Smooth muscle cell (in vitro differentiated cells): ENCODE measurements at regions not wholly inside any gene's neighbourhood (a gene's known extent, or its start where the extent isn't known, plus 50 kb on each side); places are given as distances from the start of the nearest gene placed in this dataset.

Experiments
- DNase-seq: peaks from one replicate; lab custom pipeline; 2025; ENCODE audit not compliant: unreplicated experiment; lab: John Stamatoyannopoulos, UW
- H2AFZ ChIP-seq: fragments of 200-600 bp; sonication (generic); 2 replicates; pipeline ENCODE4 v1.6.0; 2016; ENCODE audit warnings: antibody characterized with exemption, low read depth, mild to moderate bottlenecking
- H3F3A ChIP-seq: fragments of 200-600 bp; sonication (generic); 2 replicates; pipeline ENCODE4 v1.6.0; 2017; ENCODE audit warnings: antibody characterized with exemption, low read depth
- H3K27ac ChIP-seq: fragments of 200-600 bp; sonication (generic); 2 replicates; pipeline ENCODE4 v1.5.1; 2016; ENCODE audit warnings: low read depth, mild to moderate bottlenecking
- H3K27me3 ChIP-seq: fragments of 200-600 bp; sonication (generic); 2 replicates; pipeline ENCODE4 v1.6.1; 2016; ENCODE audit warnings: low read depth, mild to moderate bottlenecking
- H3K36me3 ChIP-seq: fragments of 200-600 bp; sonication (generic); 2 replicates; pipeline ENCODE4 v1.5.1; 2016; ENCODE audit warnings: low read depth
- H3K4me1 ChIP-seq: fragments of 200-600 bp; sonication (generic); 2 replicates; pipeline ENCODE4 v1.5.1; 2016; ENCODE audit warnings: low read depth
- H3K4me2 ChIP-seq: fragments of 200-600 bp; sonication (generic); 2 replicates; pipeline ENCODE4 v1.6.0; 2016; ENCODE audit warnings: mild to moderate bottlenecking
- H3K4me3 ChIP-seq: fragments of 200-600 bp; sonication (generic); 2 replicates; pipeline ENCODE4 v1.5.1; 2016; ENCODE audit warnings: mild to moderate bottlenecking
- H3K79me2 ChIP-seq: fragments of 200-600 bp; sonication (generic); 2 replicates; pipeline ENCODE4 v1.6.0; 2016; ENCODE audit warnings: low read depth, mild to moderate bottlenecking
- H3K9ac ChIP-seq: fragments of 200-600 bp; sonication (generic); 2 replicates; pipeline ENCODE4 v1.6.0; 2016; ENCODE audit warnings: low read depth
- H3K9me3 ChIP-seq: fragments of 200-600 bp; sonication (generic); replicated peaks from 2 replicates; pipeline ENCODE4 v1.5.1; 2016; ENCODE audit warnings: low read depth
- H4K20me1 ChIP-seq: fragments of 200-600 bp; sonication (generic); 2 replicates; pipeline ENCODE4 v1.6.0; 2016; ENCODE audit warnings: low read depth
- CTCF ChIP-seq: fragments of 200-600 bp; sonication (generic); IDR thresholded peaks from 2 replicates; pipeline ENCODE4 v1.5.1; 2017; ENCODE audit warnings: borderline replicate concordance, mild to moderate bottlenecking, antibody characterized with exemption; ENCODE audit not compliant: insufficient read depth, poor library complexity, severe bottlenecking
- WGBS: methylation state at CpG from one replicate; pipeline ENCODE4 v1.1.7; 2016; ENCODE audit warnings: low lambda C conversion rate; 5-methylcytosine and 5-hydroxymethylcytosine counted together

- H3K4me2 ChIP-seq: no peak overlapping the region
Measured at GRCh38 chr18:75790111-75790510, 362.6 kb upstream of the SMIM21 start.

GRCh38 chr18:75785834-75786233, 358.3 kb upstream of the SMIM21 start:
- no peak overlapping the region for H2AFZ ChIP-seq
- H3K79me2 ChIP-seq: no peaks in the 10 kb centered on the region
- no peaks in the 10 kb centered on the region for H3K36me3 ChIP-seq
- no peak for TF ChIP-seq CTCF
- no peaks in the 10 kb centered on the region for H3K9me3 ChIP-seq
- DNase-seq: no peak
- H4K20me1 ChIP-seq: no peaks in the 10 kb centered on the region
- WGBS: 83% methylated on average over 3 of the region's 3 CpGs
- H3K4me3 ChIP-seq: no peak overlapping the region
- no peak overlapping the region for H3K27ac ChIP-seq
- H3K4me1 ChIP-seq: no peaks in the 10 kb centered on the region
- no peaks in the 10 kb centered on the region for H3K27me3 ChIP-seq
- no peak overlapping the region for H3K4me2 ChIP-seq
- no peaks in the 10 kb centered on the region for H3F3A ChIP-seq
- H3K9ac ChIP-seq: no peak overlapping the region

More at GRCh38 chr18:75790111-75790510, 362.6 kb upstream of the SMIM21 start:
- Histone ChIP-seq H3K36me3 (no peaks in the 10 kb centered on the region), H3K4me1 (no peaks in the 10 kb centered on the region), H3K9me3 (no peaks in the 10 kb centered on the region), H4K20me1 (no peaks in the 10 kb centered on the region), H3K4me3 (no peak overlapping the region), H2AFZ (no peak overlapping the region), H3F3A (no peaks in the 10 kb centered on the region), H3K9ac (no peak overlapping the region), H3K27ac (no peak overlapping the region), H3K27me3 (no peaks in the 10 kb centered on the region), H3K79me2 (no peaks in the 10 kb centered on the region)
- 91% methylated on average over 2 of the region's 2 CpGs for WGBS
- DNase-seq: no peak
- no peak for TF ChIP-seq CTCF

- H3K36me3 ChIP-seq: no peaks in the 10 kb centered on the region
- H3K9ac ChIP-seq: no peak overlapping the region
- no peak overlapping the region for H3K4me2 ChIP-seq
- H3K9me3 ChIP-seq: no peaks in the 10 kb centered on the region
- H3K79me2 ChIP-seq: no peaks in the 10 kb centered on the region
- no peak overlapping the region for H3K27ac ChIP-seq
- no peaks in the 10 kb centered on the region for H3K4me1 ChIP-seq
- no peak overlapping the region for H2AFZ ChIP-seq
- no peaks in the 10 kb centered on the region for H3F3A ChIP-seq
- no peak for TF ChIP-seq CTCF
- DNase-seq: no peak
- no peaks in the 10 kb centered on the region for H4K20me1 ChIP-seq
- 83% methylated on average over 2 of the region's 2 CpGs for WGBS
- H3K4me3 ChIP-seq: no peak overlapping the region
- H3K27me3 ChIP-seq: no peaks in the 10 kb centered on the region
Measured at GRCh38 chr18:75785206-75785605, 357.7 kb upstream of the SMIM21 start.

GRCh38 chr18:75784390-75784789, 356.9 kb upstream of the SMIM21 start:
- H3F3A ChIP-seq: no peaks in the 10 kb centered on the region
- 41% methylated on average over 14 of the region's 14 CpGs for whole genome bisulfite sequencing
- peak overlapping the region; percentile 37 for H3K4me3 ChIP-seq
- H3K27ac ChIP-seq: no peak overlapping the region
- no peaks in the 10 kb centered on the region for H3K9me3 ChIP-seq
- TF ChIP-seq CTCF: no peak
- no peaks in the 10 kb centered on the region for H3K79me2 ChIP-seq
- H3K4me2 ChIP-seq: peak overlapping the region; percentile 85
- H3K27me3 ChIP-seq: no peaks in the 10 kb centered on the region
- H3K4me1 ChIP-seq: no peaks in the 10 kb centered on the region
- no peaks in the 10 kb centered on the region for H4K20me1 ChIP-seq
- no peaks in the 10 kb centered on the region for H3K36me3 ChIP-seq
- DNase-seq: no peak
- H2AFZ ChIP-seq: peak overlapping the region; percentile 84
- no peak overlapping the region for H3K9ac ChIP-seq
